Mesenchymal stem cell (in vitro differentiated cells and primary cell): ENCODE measurements at regions not wholly inside any gene's neighbourhood (a gene's known extent, or its start where the extent isn't known, plus 50 kb on each side); places are given as distances from the start of the nearest gene placed in this dataset.

ENCODE experiments used
- DNase-seq: peaks from one replicate; pipeline ENCODE4 v3.0.0-alpha.2; 2013
- H2AFZ ChIP-seq: one replicate; pipeline ENCODE4 v1.6.1; 2013; ENCODE audit warnings: low read depth, mild to moderate bottlenecking, control low read depth, inconsistent platforms, low read length, moderate library complexity
- H2AK5ac ChIP-seq: 2 replicates; pipeline ENCODE4 v1.6.1; 2013; ENCODE audit warnings: low read length, moderate library complexity, mild to moderate bottlenecking, inconsistent platforms; ENCODE audit not compliant: severe bottlenecking
- H2BK120ac ChIP-seq: one replicate; pipeline ENCODE4 v1.6.1; 2013; ENCODE audit warnings: low read depth, mild to moderate bottlenecking, inconsistent platforms, low read length, moderate library complexity
- H2BK12ac ChIP-seq, 2 experiments: one replicate each; pipeline ENCODE4 v1.6.1; 2013; ENCODE audit warnings: inconsistent platforms in 2 of 2, low read length in 2 of 2, mild to moderate bottlenecking in 2 of 2, moderate library complexity in 2 of 2, control low read depth in 1 of 2
- H2BK15ac ChIP-seq: one replicate; pipeline ENCODE4 v1.6.1; 2013; ENCODE audit warnings: mild to moderate bottlenecking, low read depth, inconsistent platforms; ENCODE audit not compliant: poor library complexity, severe bottlenecking
- H2BK5ac ChIP-seq: 2 replicates; pipeline ENCODE4 v1.6.1; 2013; ENCODE audit warnings: low read depth, mild to moderate bottlenecking, low read length, control low read depth, inconsistent platforms; ENCODE audit not compliant: poor library complexity, severe bottlenecking
- H3K14ac ChIP-seq, 2 experiments: one replicate each; pipeline ENCODE4 v1.6.1; 2013; ENCODE audit warnings: inconsistent platforms in 2 of 2, low read length in 2 of 2, control low read depth in 1 of 2, mild to moderate bottlenecking in 1 of 2, moderate library complexity in 1 of 2
- H3K18ac ChIP-seq, 2 experiments: one replicate each; pipeline ENCODE4 v1.6.1; 2013; ENCODE audit warnings: inconsistent platforms in 2 of 2, low read length in 2 of 2, control low read depth in 1 of 2, low read depth in 1 of 2, mild to moderate bottlenecking in 1 of 2
- H3K23ac ChIP-seq, 2 experiments: one replicate each; pipeline ENCODE4 v1.6.1; 2013; ENCODE audit warnings: inconsistent platforms in 2 of 2, low read length in 2 of 2, mild to moderate bottlenecking in 2 of 2, moderate library complexity in 2 of 2, control low read depth in 1 of 2
- H3K27ac ChIP-seq: 2 replicates; pipeline ENCODE4 v1.5.1; 2013; ENCODE audit warnings: mild to moderate bottlenecking, moderate library complexity, low read length, control low read depth, inconsistent platforms; ENCODE audit not compliant: poor library complexity, severe bottlenecking
- H3K27me3 ChIP-seq, 2 experiments: 2 replicates each; pipeline versions ENCODE4 v1.6.1 to v1.7.0; 2013; ENCODE audit warnings: low read length in 2 of 2, mild to moderate bottlenecking in 2 of 2, moderate library complexity in 2 of 2, control low read depth in 1 of 2, inconsistent platforms in 1 of 2; ENCODE audit not compliant: control insufficient read depth in 1 of 2, insufficient read depth in 1 of 2
- H3K36me3 ChIP-seq, 2 experiments: 2 replicates each; pipeline versions ENCODE4 v1.6.1 to v1.7.0; 2013; ENCODE audit warnings: low read length in 2 of 2, control low read depth in 1 of 2, inconsistent platforms in 1 of 2, low read depth in 1 of 2, mild to moderate bottlenecking in 1 of 2; ENCODE audit not compliant: insufficient read depth in 2 of 2, control insufficient read depth in 1 of 2
- H3K4ac ChIP-seq, 2 experiments: one replicate each; pipeline ENCODE4 v1.6.1; 2013; ENCODE audit warnings: inconsistent platforms in 2 of 2, low read length in 2 of 2, mild to moderate bottlenecking in 2 of 2, moderate library complexity in 2 of 2, control low read depth in 1 of 2, low read depth in 1 of 2
- H3K4me1 ChIP-seq: 2 replicates; pipeline ENCODE4 v1.6.1; 2013; ENCODE audit warnings: low read depth, low read length, control low read depth; ENCODE audit not compliant: control insufficient read depth, insufficient read depth
- H3K4me2 ChIP-seq: 2 replicates; pipeline ENCODE4 v1.6.1; 2013; ENCODE audit warnings: low read length, mild to moderate bottlenecking, inconsistent platforms; ENCODE audit not compliant: poor library complexity, severe bottlenecking
- H3K4me3 ChIP-seq, 2 experiments: 2 replicates each; pipeline versions ENCODE4 v1.5.1 to v1.7.0; 2013; ENCODE audit warnings: low read length in 2 of 2, mild to moderate bottlenecking in 2 of 2, control low read depth in 1 of 2, low read depth in 1 of 2; ENCODE audit not compliant: insufficient read depth in 1 of 2
- H3K79me1 ChIP-seq: replicated peaks from 2 replicates; pipeline ENCODE4 v1.6.1; 2013; ENCODE audit warnings: mild to moderate bottlenecking, control low read depth, low read length, inconsistent platforms; ENCODE audit not compliant: poor library complexity, severe bottlenecking
- H3K9ac ChIP-seq: 2 replicates; pipeline ENCODE4 v1.7.0; 2013; ENCODE audit warnings: mild to moderate bottlenecking, low read length, moderate library complexity
- H3K9me3 ChIP-seq: 2 replicates; pipeline ENCODE4 v1.7.0; 2013; ENCODE audit warnings: mild to moderate bottlenecking, low read length; ENCODE audit not compliant: control insufficient read depth
- H4K8ac ChIP-seq: one replicate; pipeline ENCODE4 v1.6.1; 2013; ENCODE audit warnings: inconsistent platforms, mild to moderate bottlenecking, low read length, moderate library complexity
- H4K91ac ChIP-seq: one replicate; pipeline ENCODE4 v1.6.1; 2013; ENCODE audit warnings: mild to moderate bottlenecking, low read length, inconsistent platforms
- WGBS: methylation state at CpG from one replicate; pipeline ENCODE4 v1.1.7; 2013; ENCODE audit warnings: mixed read lengths; 5-methylcytosine and 5-hydroxymethylcytosine counted together

- Histone ChIP-seq H2AK5ac (no peak overlapping the region), H3K4me2 (no peak overlapping the region), H3K79me1 (no peaks in the 10 kb centered on the region), H3K27ac (no peak overlapping the region), H3K14ac (no peak overlapping the region), H3K27me3 (no peaks in the 10 kb centered on the region), H2AFZ (no peak overlapping the region), H3K18ac (no peak overlapping the region), H2BK120ac (no peak overlapping the region), H3K4ac (no peak overlapping the region), H3K4me3 (no peak overlapping the region), H4K91ac (no peak overlapping the region), H3K4me1 (no peaks in the 10 kb centered on the region), H3K9ac (no peak overlapping the region), H2BK5ac (no peak overlapping the region), H2BK15ac (no peak overlapping the region), H3K9me3 (peaks cover 24% of the 10 kb centered on the region), H3K23ac (no peak overlapping the region), H4K8ac (no peak overlapping the region), H2BK12ac (no peak overlapping the region), H3K36me3 (no peaks in the 10 kb centered on the region)
- DNase-seq = no peak
Observed at GRCh38 chr1:73744985-73745384, 453.0 kb downstream of the LRRIQ3 start.

GRCh38 chr1:73736125-73736524 lies 461.9 kb downstream of the LRRIQ3 start:
- Histone ChIP-seq H3K4me1 (no peaks in the 10 kb centered on the region), H3K4me3 (no peak overlapping the region)

GRCh38 chr1:73727036-73727435 lies 470.9 kb downstream of the LRRIQ3 start:
- Histone ChIP-seq H2BK12ac (no peak overlapping the region), H2BK15ac (no peak overlapping the region), H3K4me1 (no peaks in the 10 kb centered on the region), H3K9me3 (no peaks in the 10 kb centered on the region), H3K4me2 (no peak overlapping the region), H3K36me3 (no peaks in the 10 kb centered on the region), H4K91ac (no peak overlapping the region), H2BK5ac (no peak overlapping the region), H3K4me3 (no peak overlapping the region), H2AK5ac (no peak overlapping the region), H3K27me3 (no peaks in the 10 kb centered on the region), H3K4ac (no peak overlapping the region), H2AFZ (no peak overlapping the region), H2BK120ac (no peak overlapping the region), H4K8ac (no peak overlapping the region), H3K9ac (no peak overlapping the region), H3K18ac (no peak overlapping the region), H3K27ac (no peak overlapping the region), H3K23ac (no peak overlapping the region), H3K79me1 (no peaks in the 10 kb centered on the region), H3K14ac (no peak overlapping the region)
- DNase-seq = no peak

More at GRCh38 chr1:73736125-73736524, 461.9 kb downstream of the LRRIQ3 start:
- no peak overlapping the region for H3K27ac ChIP-seq
- no peak overlapping the region for H3K23ac ChIP-seq
- no peak overlapping the region for H4K8ac ChIP-seq
- no peak overlapping the region for H2BK120ac ChIP-seq
- WGBS = no CpG with 5 or more reads among the region's 2 CpGs
- H3K4me2 ChIP-seq = no peak overlapping the region
- no peak overlapping the region for H3K9ac ChIP-seq
- no peak overlapping the region for H3K4ac ChIP-seq
- no peaks in the 10 kb centered on the region for H3K36me3 ChIP-seq
- H2BK15ac ChIP-seq = no peak overlapping the region
- no peaks in the 10 kb centered on the region for H3K27me3 ChIP-seq
- peaks cover 3% of the 10 kb centered on the region for H3K9me3 ChIP-seq
- H3K14ac ChIP-seq = no peak overlapping the region
- no peak for DNase-seq
- H2AFZ ChIP-seq = no peak overlapping the region
- H4K91ac ChIP-seq = no peak overlapping the region
- no peak overlapping the region for H2BK5ac ChIP-seq
- H2AK5ac ChIP-seq = no peak overlapping the region
- no peak overlapping the region for H2BK12ac ChIP-seq
- no peak overlapping the region for H3K18ac ChIP-seq
- no peaks in the 10 kb centered on the region for H3K79me1 ChIP-seq

- Histone ChIP-seq H2BK15ac (no peak overlapping the region), H4K8ac (no peak overlapping the region), H3K4me3 (no peak overlapping the region), H3K27me3 (no peaks in the 10 kb centered on the region), H3K14ac (no peak overlapping the region), H3K23ac (no peak overlapping the region), H3K4ac (no peak overlapping the region), H2BK5ac (no peak overlapping the region), H4K91ac (no peak overlapping the region), H2AFZ (no peak overlapping the region), H3K4me2 (no peak overlapping the region), H3K27ac (no peak overlapping the region), H2AK5ac (no peak overlapping the region), H3K9me3 (no peaks in the 10 kb centered on the region), H3K36me3 (no peaks in the 10 kb centered on the region), H3K18ac (no peak overlapping the region), H3K79me1 (no peaks in the 10 kb centered on the region), H2BK120ac (no peak overlapping the region), H3K9ac (no peak overlapping the region), H2BK12ac (no peak overlapping the region), H3K4me1 (no peaks in the 10 kb centered on the region)
- no peak for DNase-seq
- WGBS = 48% methylated on average over 1 of the region's 1 CpG
Observed at GRCh38 chr1:73722055-73722454, 475.9 kb downstream of the LRRIQ3 start.
